ENCODE measurements at regions not wholly inside any gene's neighbourhood (a gene's known extent, or its start where the extent isn't known, plus 50 kb on each side); places are given as distances from the start of the nearest gene placed in this dataset.

- Histone ChIP-seq H3K36me3 (ENCODE audit: control insufficient read depth in 2 of 3, insufficient read depth in 3 of 3, low read length in 3 of 3) (no peaks in the 10 kb centered on the region), H3K4me3 (ENCODE audit: low read length in 3 of 3) (no peak overlapping the region), H3K27ac (ENCODE audit: low read depth in 2 of 2, low read length in 2 of 2) (no peak overlapping the region), H3K27me3 (ENCODE audit: control insufficient read depth, insufficient read depth, low read length) (no peaks in the 10 kb centered on the region), H3K9ac (ENCODE audit: low read length in 3 of 3) (no peak overlapping the region), H3K9me3 (ENCODE audit: control insufficient read depth in 2 of 3, insufficient read depth in 1 of 3, low read length in 3 of 3) (no peaks in the 10 kb centered on the region), H3K4me1 (ENCODE audit: control insufficient read depth in 2 of 3, insufficient read depth in 2 of 3, low read depth in 1 of 3, low read length in 3 of 3) (peaks cover 0 to 3% (median 0%) of the 10 kb centered on the region in 3 donors)
- DNase-seq (peak in 1 of 5 donors; percentile 34), FAIRE-seq (no peak)
- intact Hi-C loops (cut with DNase I): no loop called here
- TF ChIP-seq CTCF (IDR thresholded peaks at IDR 0.05; ENCODE audit: borderline replicate concordance, extremely low read depth, insufficient read depth): no peak
Measured at GRCh38 chr18:64245126-64245861, 96.4 kb upstream of the LINC00305 start.

GRCh38 chr18:64244571-64244970, 95.7 kb upstream of the LINC00305 start:
- no peak overlapping the region for H3K9ac ChIP-seq (ENCODE audit: low read length in 3 of 3)
- DNase-seq: peak in 1 of 5 donors; percentile 41

GRCh38 chr18:64240316-64240715, 91.4 kb upstream of the LINC00305 start:
- H3K9me3 ChIP-seq (ENCODE audit: control insufficient read depth in 2 of 3, insufficient read depth in 1 of 3, low read length in 3 of 3): no peaks in the 10 kb centered on the region
- no peaks in the 10 kb centered on the region for H3K4me1 ChIP-seq (ENCODE audit: control insufficient read depth in 2 of 3, insufficient read depth in 2 of 3, low read depth in 1 of 3, low read length in 3 of 3)
- H3K9ac ChIP-seq (ENCODE audit: low read length in 3 of 3): no peak overlapping the region
- FAIRE-seq (no peak), DNase-seq (peak in 2 of 5 donors; percentile 41 to 47)
- H3K36me3 ChIP-seq (ENCODE audit: control insufficient read depth in 2 of 3, insufficient read depth in 3 of 3, low read length in 3 of 3): no peaks in the 10 kb centered on the region
- H3K27me3 ChIP-seq (ENCODE audit: control insufficient read depth, insufficient read depth, low read length): no peaks in the 10 kb centered on the region
- peak overlapping the region in 1 of 3 donors; percentile 47 for H3K4me3 ChIP-seq (ENCODE audit: low read length in 3 of 3)
- no peak overlapping the region for H3K27ac ChIP-seq (ENCODE audit: low read depth in 2 of 2, low read length in 2 of 2)
- intact Hi-C loops (cut with DNase I): no loop called here
- TF ChIP-seq CTCF (IDR thresholded peaks at IDR 0.05; ENCODE audit: borderline replicate concordance, extremely low read depth, insufficient read depth): no peak

More at GRCh38 chr18:64244571-64244970, 95.7 kb upstream of the LINC00305 start:
- Histone ChIP-seq H3K4me3 (ENCODE audit: low read length in 3 of 3) (no peak overlapping the region), H3K4me1 (ENCODE audit: control insufficient read depth in 2 of 3, insufficient read depth in 2 of 3, low read depth in 1 of 3, low read length in 3 of 3) (peaks cover 0 to 3% (median 0%) of the 10 kb centered on the region in 3 donors), H3K36me3 (ENCODE audit: control insufficient read depth in 2 of 3, insufficient read depth in 3 of 3, low read length in 3 of 3) (no peaks in the 10 kb centered on the region), H3K27me3 (ENCODE audit: control insufficient read depth, insufficient read depth, low read length) (no peaks in the 10 kb centered on the region), H3K9me3 (ENCODE audit: control insufficient read depth in 2 of 3, insufficient read depth in 1 of 3, low read length in 3 of 3) (no peaks in the 10 kb centered on the region), H3K27ac (ENCODE audit: low read depth in 2 of 2, low read length in 2 of 2) (no peak overlapping the region)
- TF ChIP-seq CTCF (IDR thresholded peaks at IDR 0.05; ENCODE audit: borderline replicate concordance, extremely low read depth, insufficient read depth): peak; percentile 46
- intact Hi-C loops (cut with DNase I): no loop called here
- FAIRE-seq: no peak

Measured in kidney (tissue), 13 donors.